ENCODE measurements at regions not wholly inside any gene's neighbourhood (a gene's known extent, or its start where the extent isn't known, plus 50 kb on each side); places are given as distances from the start of the nearest gene placed in this dataset.
"Not testable (repeated sequence)": the region's sequence is repeated elsewhere in the genome, so short reads cannot be mapped to it uniquely, and the experiment has no call there.

DNA sequence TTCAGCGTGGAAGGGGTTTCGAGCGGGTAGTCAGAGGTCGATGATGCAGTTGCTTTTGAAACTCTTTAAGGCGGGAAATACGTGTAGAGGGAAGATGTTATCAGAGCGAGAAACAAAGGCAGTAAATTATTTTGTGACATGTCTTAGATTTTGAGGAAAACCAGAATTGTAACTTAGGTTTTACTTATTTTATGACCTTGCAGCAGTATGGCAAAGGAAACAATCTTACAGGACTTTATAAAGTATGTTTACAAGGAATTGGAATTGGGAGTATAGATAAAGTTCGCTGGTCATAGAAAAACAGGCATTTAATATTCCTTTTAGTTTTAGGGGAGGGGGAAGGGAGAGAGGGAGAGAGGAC is 103.3 kb downstream of the FAM72B start:
- not testable (repeated sequence) for TF ChIP-seq CTCF, POLR2A (IDR thresholded peaks at IDR 0.05)

Data from body of pancreas (tissue), 4 donors.